ENCODE measurements at regions not wholly inside any gene's neighbourhood (a gene's known extent, or its start where the extent isn't known, plus 50 kb on each side); places are given as distances from the start of the nearest gene placed in this dataset.

DNA sequence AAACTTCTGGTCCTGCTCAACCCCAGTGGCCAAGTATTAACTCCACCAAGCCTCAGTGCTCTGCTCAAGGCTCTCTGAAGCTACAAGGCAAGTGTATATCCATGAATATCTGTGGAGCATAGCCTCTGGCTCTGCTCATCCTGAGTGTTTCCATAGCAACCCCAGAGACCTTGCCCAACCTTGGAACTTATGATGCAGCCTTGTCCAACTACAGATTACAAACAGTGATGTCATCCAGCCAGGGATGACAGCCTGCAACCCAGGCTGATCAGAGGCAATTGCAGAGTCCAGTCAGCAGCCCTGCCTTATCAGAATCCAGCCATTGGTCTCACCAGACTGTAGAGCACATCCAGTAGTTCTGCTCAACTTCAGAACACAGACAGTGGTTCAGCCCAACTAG is 65.5 kb upstream of the SPACA1 start:
- TF ChIP-seq ZNF8 (CRISPR knock-in tag; IDR thresholded peaks at IDR 0.05) (no peak), ESRRG (CRISPR knock-in tag; IDR thresholded peaks at IDR 0.05) (no peak), ZFP3 (CRISPR knock-in tag; IDR thresholded peaks at IDR 0.05) (no peak), ZNF565 (CRISPR knock-in tag; conservative IDR thresholded peaks at IDR 0.05; ENCODE audit: low read depth) (no peak), ISL1 (CRISPR knock-in tag; IDR thresholded peaks at IDR 0.05) (no peak), TOX (CRISPR knock-in tag; IDR thresholded peaks at IDR 0.05; ENCODE audit: borderline replicate concordance) (no peak)
- TF ChIP-seq, protein P1, sequence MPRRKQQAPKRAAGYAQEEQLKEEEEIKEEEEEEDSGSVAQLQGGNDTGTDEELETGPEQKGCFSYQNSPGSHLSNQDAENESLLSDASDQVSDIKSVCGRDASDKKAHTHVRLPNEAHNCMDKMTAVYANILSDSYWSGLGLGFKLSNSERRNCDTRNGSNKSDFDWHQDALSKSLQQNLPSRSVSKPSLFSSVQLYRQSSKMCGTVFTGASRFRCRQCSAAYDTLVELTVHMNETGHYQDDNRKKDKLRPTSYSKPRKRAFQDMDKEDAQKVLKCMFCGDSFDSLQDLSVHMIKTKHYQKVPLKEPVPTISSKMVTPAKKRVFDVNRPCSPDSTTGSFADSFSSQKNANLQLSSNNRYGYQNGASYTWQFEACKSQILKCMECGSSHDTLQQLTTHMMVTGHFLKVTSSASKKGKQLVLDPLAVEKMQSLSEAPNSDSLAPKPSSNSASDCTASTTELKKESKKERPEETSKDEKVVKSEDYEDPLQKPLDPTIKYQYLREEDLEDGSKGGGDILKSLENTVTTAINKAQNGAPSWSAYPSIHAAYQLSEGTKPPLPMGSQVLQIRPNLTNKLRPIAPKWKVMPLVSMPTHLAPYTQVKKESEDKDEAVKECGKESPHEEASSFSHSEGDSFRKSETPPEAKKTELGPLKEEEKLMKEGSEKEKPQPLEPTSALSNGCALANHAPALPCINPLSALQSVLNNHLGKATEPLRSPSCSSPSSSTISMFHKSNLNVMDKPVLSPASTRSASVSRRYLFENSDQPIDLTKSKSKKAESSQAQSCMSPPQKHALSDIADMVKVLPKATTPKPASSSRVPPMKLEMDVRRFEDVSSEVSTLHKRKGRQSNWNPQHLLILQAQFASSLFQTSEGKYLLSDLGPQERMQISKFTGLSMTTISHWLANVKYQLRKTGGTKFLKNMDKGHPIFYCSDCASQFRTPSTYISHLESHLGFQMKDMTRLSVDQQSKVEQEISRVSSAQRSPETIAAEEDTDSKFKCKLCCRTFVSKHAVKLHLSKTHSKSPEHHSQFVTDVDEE (CRISPR knock-in tag; IDR thresholded peaks at IDR 0.05) = no peak
- TF ChIP-seq, protein P2, sequence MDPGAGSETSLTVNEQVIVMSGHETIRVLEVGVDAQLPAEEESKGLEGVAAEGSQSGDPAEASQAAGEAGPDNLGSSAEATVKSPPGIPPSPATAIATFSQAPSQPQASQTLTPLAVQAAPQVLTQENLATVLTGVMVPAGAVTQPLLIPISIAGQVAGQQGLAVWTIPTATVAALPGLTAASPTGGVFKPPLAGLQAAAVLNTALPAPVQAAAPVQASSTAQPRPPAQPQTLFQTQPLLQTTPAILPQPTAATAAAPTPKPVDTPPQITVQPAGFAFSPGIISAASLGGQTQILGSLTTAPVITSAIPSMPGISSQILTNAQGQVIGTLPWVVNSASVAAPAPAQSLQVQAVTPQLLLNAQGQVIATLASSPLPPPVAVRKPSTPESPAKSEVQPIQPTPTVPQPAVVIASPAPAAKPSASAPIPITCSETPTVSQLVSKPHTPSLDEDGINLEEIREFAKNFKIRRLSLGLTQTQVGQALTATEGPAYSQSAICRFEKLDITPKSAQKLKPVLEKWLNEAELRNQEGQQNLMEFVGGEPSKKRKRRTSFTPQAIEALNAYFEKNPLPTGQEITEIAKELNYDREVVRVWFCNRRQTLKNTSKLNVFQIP (CRISPR knock-in tag; IDR thresholded peaks at IDR 0.05; ENCODE audit: borderline replicate concordance, low read depth) = no peak
- TF ChIP-seq, protein P3, sequence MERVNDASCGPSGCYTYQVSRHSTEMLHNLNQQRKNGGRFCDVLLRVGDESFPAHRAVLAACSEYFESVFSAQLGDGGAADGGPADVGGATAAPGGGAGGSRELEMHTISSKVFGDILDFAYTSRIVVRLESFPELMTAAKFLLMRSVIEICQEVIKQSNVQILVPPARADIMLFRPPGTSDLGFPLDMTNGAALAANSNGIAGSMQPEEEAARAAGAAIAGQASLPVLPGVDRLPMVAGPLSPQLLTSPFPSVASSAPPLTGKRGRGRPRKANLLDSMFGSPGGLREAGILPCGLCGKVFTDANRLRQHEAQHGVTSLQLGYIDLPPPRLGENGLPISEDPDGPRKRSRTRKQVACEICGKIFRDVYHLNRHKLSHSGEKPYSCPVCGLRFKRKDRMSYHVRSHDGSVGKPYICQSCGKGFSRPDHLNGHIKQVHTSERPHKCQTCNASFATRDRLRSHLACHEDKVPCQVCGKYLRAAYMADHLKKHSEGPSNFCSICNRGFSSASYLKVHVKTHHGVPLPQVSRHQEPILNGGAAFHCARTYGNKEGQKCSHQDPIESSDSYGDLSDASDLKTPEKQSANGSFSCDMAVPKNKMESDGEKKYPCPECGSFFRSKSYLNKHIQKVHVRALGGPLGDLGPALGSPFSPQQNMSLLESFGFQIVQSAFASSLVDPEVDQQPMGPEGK (CRISPR knock-in tag; IDR thresholded peaks at IDR 0.05; ENCODE audit: borderline replicate concordance) = no peak
